H1 (cell line): ENCODE measurements at regions not wholly inside any gene's neighbourhood (a gene's known extent, or its start where the extent isn't known, plus 50 kb on each side); places are given as distances from the start of the nearest gene placed in this dataset.

Experiments used
- BRCA1 ChIP-seq: IDR thresholded peaks from 2 replicates; pipeline ENCODE4 v1.6.1; 2012; ENCODE audit warnings: low read depth, low read length, improper control_type of control experiment
- CTCF ChIP-seq, 3 experiments: IDR thresholded peaks; 1 replicate in 2 of 3; 2 replicates in 1 of 3; pipeline versions ENCODE4 v1.5.1 to v1.6.1; 2011; ENCODE audit warnings: low read length in 3 of 3, mild to moderate bottlenecking in 3 of 3, inconsistent platforms in 2 of 3, low read depth in 1 of 3, moderate library complexity in 1 of 3; ENCODE audit not compliant: insufficient read depth in 1 of 3; ENCODE audit errors: control extremely low read depth in 1 of 3
- GABPA ChIP-seq: IDR thresholded peaks from 2 replicates; pipeline ENCODE4 v1.6.1; 2011; ENCODE audit warnings: mild to moderate bottlenecking, low read length, moderate library complexity, borderline replicate concordance; ENCODE audit not compliant: insufficient read depth
- POLR2A ChIP-seq, 2 experiments: IDR thresholded peaks; 1 replicate in 1 of 2; 2 replicates in 1 of 2; pipeline ENCODE4 v1.6.1; 2011; ENCODE audit warnings: low read depth in 2 of 2, low read length in 2 of 2, mild to moderate bottlenecking in 2 of 2; ENCODE audit errors: control extremely low read depth in 1 of 2
- POLR2AphosphoS5 ChIP-seq: IDR thresholded peaks from 2 replicates; pipeline ENCODE4 v1.6.1; 2011; ENCODE audit warnings: low read depth, low read length

GRCh38 chr6:113696960-113697359 is 160.2 kb upstream of the MARCKS start:
- no peak for TF ChIP-seq GABPA
- TF ChIP-seq POLR2A (IDR thresholded peaks at IDR 0.05; ENCODE audit: control extremely low read depth in 1 of 2, low read depth in 2 of 2, low read length in 2 of 2): no peak
- TF ChIP-seq CTCF (IDR thresholded peaks at IDR 0.05; ENCODE audit: control extremely low read depth in 1 of 3, insufficient read depth in 1 of 3, low read depth in 1 of 3, low read length in 3 of 3): no peak
- TF ChIP-seq POLR2AphosphoS5: no peak
- TF ChIP-seq BRCA1: no peak
